Neural cell (in vitro differentiated cells): ENCODE measurements at regions not wholly inside any gene's neighbourhood (a gene's known extent, or its start where the extent isn't known, plus 50 kb on each side); places are given as distances from the start of the nearest gene placed in this dataset.

ENCODE experiments used
- H2AFZ ChIP-seq: fragments of 200-600, 300-800 bp; sonication (generic), shearing (Covaris generic); 2 replicates; pipeline ENCODE4 v1.6.0; 2014; ENCODE audit warnings: low read depth, mild to moderate bottlenecking, antibody characterized with exemption, low read length, moderate library complexity
- H3F3A ChIP-seq: fragments of 200-600 bp; shearing (Covaris generic); 2 replicates; pipeline ENCODE4 v1.6.1; 2016; ENCODE audit warnings: mild to moderate bottlenecking, moderate library complexity, mixed read lengths, antibody characterized with exemption, low read length; ENCODE audit not compliant: insufficient read depth, poor library complexity, severe bottlenecking
- H3K27ac ChIP-seq: fragments of 200-600, 300-800 bp; sonication (generic), shearing (Covaris generic); 2 replicates; pipeline ENCODE4 v1.5.1; 2014; ENCODE audit warnings: mild to moderate bottlenecking, low read length, moderate library complexity
- H3K27me3 ChIP-seq: fragments of 300-800, 200-600 bp; sonication (generic), shearing (Covaris generic); 2 replicates; pipeline ENCODE4 v1.6.0; 2014; ENCODE audit warnings: mild to moderate bottlenecking, low read depth, low read length, moderate library complexity; ENCODE audit not compliant: insufficient read depth
- H3K36me3 ChIP-seq: fragments of 300-800, 200-600 bp; sonication (generic), shearing (Covaris generic); 2 replicates; pipeline ENCODE4 v1.5.1; 2014; ENCODE audit warnings: mild to moderate bottlenecking, antibody characterized with exemption, low read length, moderate library complexity; ENCODE audit not compliant: insufficient read depth
- H3K4me2 ChIP-seq: fragments of 300-800, 200-600 bp; sonication (generic), shearing (Covaris generic); 2 replicates; pipeline ENCODE4 v1.6.0; 2014; ENCODE audit warnings: mild to moderate bottlenecking, low read length
- H3K4me3 ChIP-seq: fragments of 300-800, 200-600 bp; sonication (generic), shearing (Covaris generic); 2 replicates; pipeline ENCODE4 v1.5.1; 2014; ENCODE audit warnings: mild to moderate bottlenecking, low read length, moderate library complexity
- H3K79me2 ChIP-seq: fragments of 200-600 bp; shearing (Covaris generic); replicated peaks from 2 replicates; pipeline ENCODE4 v1.6.0; 2014; ENCODE audit warnings: mild to moderate bottlenecking, low read length, moderate library complexity; ENCODE audit not compliant: insufficient read depth
- H3K9ac ChIP-seq: fragments of 300-800, 200-600 bp; sonication (generic), shearing (Covaris generic); 2 replicates; pipeline ENCODE4 v1.6.1; 2016; ENCODE audit warnings: mild to moderate bottlenecking, low read length, mixed read lengths
- H3K9me2 ChIP-seq: fragments of 200-600 bp; shearing (Covaris generic); 2 replicates; pipeline ENCODE4 v1.6.1; 2016; ENCODE audit warnings: mild to moderate bottlenecking, low read length, mixed read lengths; ENCODE audit not compliant: insufficient read depth
- H3K9me3 ChIP-seq: fragments of 200-600, 300-800 bp; sonication (generic), shearing (Covaris generic); 2 replicates; pipeline ENCODE4 v1.6.1; 2016; ENCODE audit warnings: mild to moderate bottlenecking, mixed run types, low read length, moderate library complexity, mixed read lengths
- H4K20me1 ChIP-seq: fragments of 200-600 bp; shearing (Covaris generic); 2 replicates; pipeline ENCODE4 v1.6.1; 2016; ENCODE audit warnings: mild to moderate bottlenecking, mixed run types; ENCODE audit not compliant: insufficient read depth
- CTCF ChIP-seq: fragments of 450-650 bp; IDR thresholded peaks from 2 replicates; pipeline ENCODE4 v1.5.1; 2014; ENCODE audit warnings: antibody characterized with exemption, mild to moderate bottlenecking, moderate library complexity; ENCODE audit not compliant: poor library complexity, severe bottlenecking
- EP300 ChIP-seq: fragments of 450-650 bp; conservative IDR thresholded peaks from 2 replicates; pipeline ENCODE4 v1.6.1; 2014; ENCODE audit warnings: antibody characterized with exemption, mild to moderate bottlenecking, moderate library complexity; ENCODE audit not compliant: poor library complexity, severe bottlenecking
- EZH2 ChIP-seq: fragments of 200-600, 300-800 bp; shearing (Covaris generic), sonication (generic); IDR thresholded peaks from 2 replicates; pipeline ENCODE4 v1.6.1; 2014; ENCODE audit warnings: antibody characterized with exemption, low read length, borderline replicate concordance, mild to moderate bottlenecking; ENCODE audit not compliant: insufficient read depth, poor library complexity, severe bottlenecking
- MXI1 ChIP-seq: fragments of 450-650 bp; conservative IDR thresholded peaks from 2 replicates; pipeline ENCODE4 v1.6.1; 2014; ENCODE audit warnings: antibody characterized with exemption, mild to moderate bottlenecking; ENCODE audit not compliant: poor library complexity, severe bottlenecking
- POLR2AphosphoS5 ChIP-seq: IDR thresholded peaks from 2 replicates; pipeline ENCODE4 v1.6.1; 2012
- RAD21 ChIP-seq: fragments of 450-650 bp; conservative IDR thresholded peaks from 2 replicates; pipeline ENCODE4 v1.6.1; 2014; ENCODE audit warnings: antibody characterized with exemption, mild to moderate bottlenecking, moderate library complexity
- REST ChIP-seq: IDR thresholded peaks from 2 replicates; pipeline ENCODE4 v1.6.1; 2012; ENCODE audit warnings: borderline replicate concordance
- SMC3 ChIP-seq: fragments of 450-650 bp; conservative IDR thresholded peaks from 2 replicates; pipeline ENCODE4 v1.6.1; 2014; ENCODE audit warnings: antibody characterized with exemption, mild to moderate bottlenecking, moderate library complexity; ENCODE audit not compliant: poor library complexity
- TAF1 ChIP-seq: IDR thresholded peaks from 2 replicates; pipeline ENCODE4 v1.6.1; 2012; ENCODE audit warnings: low read depth

DNA sequence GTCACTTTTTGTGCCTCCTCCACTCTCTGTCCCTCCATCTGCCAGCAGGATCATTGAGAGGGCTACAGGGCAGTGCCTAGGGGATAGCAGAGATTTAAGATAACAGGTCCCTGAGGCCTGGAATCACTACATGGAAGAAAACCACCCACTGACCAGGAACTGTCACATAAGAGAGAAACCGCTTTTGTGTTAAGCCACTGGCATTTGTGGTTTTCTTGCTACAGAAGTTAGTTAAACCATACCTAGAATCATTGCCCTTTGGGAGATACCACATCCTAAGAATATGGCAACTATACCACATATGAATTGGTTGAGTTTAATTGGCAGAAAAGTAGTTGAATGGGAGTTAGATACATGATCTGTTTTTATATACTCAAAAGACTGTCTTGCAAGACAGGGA lies 112.8 kb upstream of the LPP start:
- Histone ChIP-seq H3K36me3 (no peaks in the 10 kb centered on the region), H2AFZ (no peak overlapping the region), H3K9me3 (no peaks in the 10 kb centered on the region), H3K9me2 (no peaks in the 10 kb centered on the region), H3K27me3 (no peaks in the 10 kb centered on the region), H3F3A (no peaks in the 10 kb centered on the region), H3K4me2 (no peak overlapping the region), H4K20me1 (no peaks in the 10 kb centered on the region), H3K79me2 (no peaks in the 10 kb centered on the region), H3K4me3 (no peak overlapping the region), H3K27ac (no peak overlapping the region), H3K9ac (no peak overlapping the region)
- TF ChIP-seq SMC3, result no peak
- no peak for TF ChIP-seq TAF1
- no peak for TF ChIP-seq EZH2
- TF ChIP-seq RAD21, result no peak
- TF ChIP-seq CTCF, result no peak
- TF ChIP-seq MXI1, result no peak
- TF ChIP-seq REST, result no peak
- TF ChIP-seq POLR2AphosphoS5, result no peak
- TF ChIP-seq EP300, result no peak

DNA sequence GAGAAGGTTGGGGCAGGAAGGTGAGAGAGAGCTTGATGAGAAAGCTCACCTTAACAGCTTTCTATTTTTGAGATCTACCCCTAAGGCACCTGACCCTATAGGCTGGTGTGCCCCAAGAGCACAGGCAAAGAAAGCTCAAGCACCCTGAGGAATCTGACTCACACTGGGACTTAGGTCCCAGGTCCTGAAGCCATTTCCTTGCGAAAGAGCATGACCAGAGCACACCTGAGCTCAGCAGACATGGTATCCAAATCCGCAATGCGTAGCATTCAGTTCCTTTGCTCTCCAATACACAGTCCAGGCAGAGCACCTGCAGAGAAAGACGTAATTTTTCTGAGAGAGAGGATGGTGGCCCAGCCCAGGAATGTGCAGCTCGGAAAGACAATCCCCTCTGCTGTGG lies 112.1 kb upstream of the LPP start:
- no peak for TF ChIP-seq RAD21
- H3K27ac ChIP-seq, result no peak overlapping the region
- no peaks in the 10 kb centered on the region for H3F3A ChIP-seq
- H3K36me3 ChIP-seq, result no peaks in the 10 kb centered on the region
- no peaks in the 10 kb centered on the region for H3K9me3 ChIP-seq
- no peaks in the 10 kb centered on the region for H3K27me3 ChIP-seq
- H3K4me2 ChIP-seq, result no peak overlapping the region
- no peak overlapping the region for H2AFZ ChIP-seq
- H3K9ac ChIP-seq, result no peak overlapping the region
- no peaks in the 10 kb centered on the region for H3K9me2 ChIP-seq
- no peaks in the 10 kb centered on the region for H4K20me1 ChIP-seq
- H3K4me3 ChIP-seq, result no peak overlapping the region
- H3K79me2 ChIP-seq, result no peaks in the 10 kb centered on the region

GRCh38 chr3:188042466-188042865 lies 111.5 kb upstream of the LPP start:
- H2AFZ ChIP-seq, result no peak overlapping the region

More at GRCh38 chr3:188042466-188042865, 111.5 kb upstream of the LPP start:
- Histone ChIP-seq H3K9me3 (no peaks in the 10 kb centered on the region), H3K9ac (no peak overlapping the region), H4K20me1 (no peaks in the 10 kb centered on the region), H3K9me2 (no peaks in the 10 kb centered on the region), H3K4me3 (no peak overlapping the region), H3K27me3 (no peaks in the 10 kb centered on the region), H3K79me2 (no peaks in the 10 kb centered on the region), H3K36me3 (no peaks in the 10 kb centered on the region), H3K27ac (no peak overlapping the region), H3K4me2 (no peak overlapping the region), H3F3A (no peaks in the 10 kb centered on the region)
- no peak for TF ChIP-seq SMC3
- no peak for TF ChIP-seq MXI1
- TF ChIP-seq POLR2AphosphoS5, result no peak
- no peak for TF ChIP-seq EP300
- TF ChIP-seq RAD21, result no peak
- TF ChIP-seq EZH2, result no peak
- no peak for TF ChIP-seq TAF1
- no peak for TF ChIP-seq CTCF
- no peak for TF ChIP-seq REST
